ENCODE measurements at regions not wholly inside any gene's neighbourhood (a gene's known extent, or its start where the extent isn't known, plus 50 kb on each side); places are given as distances from the start of the nearest gene placed in this dataset.

GRCh38 chr22:27391092-27391770 lies 410.3 kb downstream of the MN1 start:
- TF ChIP-seq CTCF (IDR thresholded peaks at IDR 0.05; ENCODE audit: low read length): no peak
- no peak for TF ChIP-seq EZH2 (IDR thresholded peaks at IDR 0.05; ENCODE audit: borderline replicate concordance, low read length)

All from OCI-LY1 (cell line).